Right lobe of liver (tissue), 4 donors: ENCODE measurements at regions not wholly inside any gene's neighbourhood (a gene's known extent, or its start where the extent isn't known, plus 50 kb on each side); places are given as distances from the start of the nearest gene placed in this dataset.

ENCODE experiments used
- CTCF ChIP-seq, 4 donors: fragments of 200-600 bp in 3 of 4; fragments of 450-650 bp in 1 of 4; IDR thresholded peaks; one replicate each; pipeline versions ENCODE4 v1.5.1 to v1.8.0; 2016 to 2022; ENCODE audit warnings: antibody characterized with exemption in 4 of 4, mild to moderate bottlenecking in 2 of 4
- POLR2A ChIP-seq: fragments of 450-650 bp; IDR thresholded peaks from one replicate; pipeline ENCODE4 v1.6.1; 2017; ENCODE audit warnings: antibody characterized with exemption, mild to moderate bottlenecking
- donor health status: DM: no; HTN: no; CAD: no.
- donor health status: DM: no; HTN: no; CAD: no.
- donor health status: DM: no; HTN: yes; CAD: no.

- TF ChIP-seq CTCF (IDR thresholded peaks at IDR 0.05) = no peak
- no peak for TF ChIP-seq POLR2A
Measured at GRCh38 chr6:22087960-22088706, 208.7 kb downstream of the PRL start.
